GM18517 (cell line): ENCODE measurements at regions not wholly inside any gene's neighbourhood (a gene's known extent, or its start where the extent isn't known, plus 50 kb on each side); places are given as distances from the start of the nearest gene placed in this dataset.

ENCODE experiments used
- ATAC-seq: cut with Tn5 transposase; IDR thresholded peaks from one replicate; pipeline ENCODE4 v1.9.1; 2021; ENCODE audit warnings: mild to moderate bottlenecking, moderate library complexity; ENCODE audit not compliant: unreplicated experiment

- ATAC-seq: no peak
These were observed 151.0 kb upstream of the PAPPA start for GRCh38 chr9:116002624-116003023.

GRCh38 chr9:116003397-116003796 is 150.2 kb upstream of the PAPPA start:
- ATAC-seq: no peak

- no peak for ATAC-seq
These were observed 148.4 kb upstream of the PAPPA start for GRCh38 chr9:116005205-116005604.

GRCh38 chr9:116007824-116008223 is 145.8 kb upstream of the PAPPA start:
- ATAC-seq: no peak

- no peak for ATAC-seq
These were observed 145.3 kb upstream of the PAPPA start for GRCh38 chr9:116008278-116008677.

- no peak for ATAC-seq
These were observed 144.2 kb upstream of the PAPPA start for GRCh38 chr9:116009420-116009819.

- no peak for ATAC-seq
These were observed 137.7 kb upstream of the PAPPA start for GRCh38 chr9:116015855-116016254.

GRCh38 chr9:116020146-116020545 is 133.4 kb upstream of the PAPPA start:
- no peak for ATAC-seq

GRCh38 chr9:116020801-116021200 is 132.8 kb upstream of the PAPPA start:
- ATAC-seq: no peak

- ATAC-seq: no peak
These were observed 126.5 kb upstream of the PAPPA start for GRCh38 chr9:116027096-116027495.

- no peak for ATAC-seq
These were observed 126.1 kb upstream of the PAPPA start for GRCh38 chr9:116027511-116027910.

- ATAC-seq: no peak
These were observed 125.6 kb upstream of the PAPPA start for GRCh38 chr9:116027951-116028350.

GRCh38 chr9:116030517-116030916 is 123.1 kb upstream of the PAPPA start:
- no peak for ATAC-seq

- no peak for ATAC-seq
These were observed 120.7 kb upstream of the PAPPA start for GRCh38 chr9:116032683-116033440.

GRCh38 chr9:116039312-116039711 is 114.3 kb upstream of the PAPPA start:
- ATAC-seq: no peak

GRCh38 chr9:116039893-116040292 is 113.7 kb upstream of the PAPPA start:
- no peak for ATAC-seq

- no peak for ATAC-seq
These were observed 111.3 kb upstream of the PAPPA start for GRCh38 chr9:116042321-116042720.

- ATAC-seq: no peak
These were observed 108.5 kb upstream of the PAPPA start for GRCh38 chr9:116045083-116045482.

- no peak for ATAC-seq
These were observed 105.5 kb upstream of the PAPPA start for GRCh38 chr9:116048081-116048480.

- ATAC-seq: no peak
These were observed 104.1 kb upstream of the PAPPA start for GRCh38 chr9:116049456-116049855.

GRCh38 chr9:116051528-116051927 is 102.1 kb upstream of the PAPPA start:
- ATAC-seq: no peak

GRCh38 chr9:116055536-116055935 is 98.1 kb upstream of the PAPPA start:
- no peak for ATAC-seq

- no peak for ATAC-seq
These were observed 96.2 kb upstream of the PAPPA start for GRCh38 chr9:116057371-116057770.
